ENCODE measurements at regions not wholly inside any gene's neighbourhood (a gene's known extent, or its start where the extent isn't known, plus 50 kb on each side); places are given as distances from the start of the nearest gene placed in this dataset.

DNA sequence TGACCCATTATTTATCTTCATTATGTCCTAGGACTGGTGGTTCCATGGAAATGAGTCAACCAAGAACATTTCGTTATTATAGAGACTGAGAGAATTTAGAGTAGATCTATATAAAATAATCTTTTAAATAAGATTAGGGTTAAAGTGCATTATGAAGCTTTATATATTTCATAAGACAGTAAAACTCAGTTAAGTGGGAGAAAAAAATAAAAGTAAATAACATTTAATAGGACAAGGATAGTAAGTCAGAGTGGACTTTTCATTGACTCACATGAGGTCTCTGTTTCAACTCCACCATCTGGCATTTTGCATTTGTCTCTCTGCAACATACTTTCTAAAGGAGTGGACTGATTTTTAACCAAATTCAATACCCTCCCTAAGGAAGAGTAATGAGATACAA lies 125.3 kb upstream of the CCDC68 start:
- Histone ChIP-seq H3K9me3 (no peaks in the 10 kb centered on the region), H3K27me3 (no peaks in the 10 kb centered on the region), H3K36me3 (no peaks in the 10 kb centered on the region), H3K4me3 (no peak overlapping the region), H3K4me1 (peaks cover 0 to 11% (median 0%) of the 10 kb centered on the region in 4 donors), H3K27ac (no peak overlapping the region)
- TF ChIP-seq, protein P1, sequence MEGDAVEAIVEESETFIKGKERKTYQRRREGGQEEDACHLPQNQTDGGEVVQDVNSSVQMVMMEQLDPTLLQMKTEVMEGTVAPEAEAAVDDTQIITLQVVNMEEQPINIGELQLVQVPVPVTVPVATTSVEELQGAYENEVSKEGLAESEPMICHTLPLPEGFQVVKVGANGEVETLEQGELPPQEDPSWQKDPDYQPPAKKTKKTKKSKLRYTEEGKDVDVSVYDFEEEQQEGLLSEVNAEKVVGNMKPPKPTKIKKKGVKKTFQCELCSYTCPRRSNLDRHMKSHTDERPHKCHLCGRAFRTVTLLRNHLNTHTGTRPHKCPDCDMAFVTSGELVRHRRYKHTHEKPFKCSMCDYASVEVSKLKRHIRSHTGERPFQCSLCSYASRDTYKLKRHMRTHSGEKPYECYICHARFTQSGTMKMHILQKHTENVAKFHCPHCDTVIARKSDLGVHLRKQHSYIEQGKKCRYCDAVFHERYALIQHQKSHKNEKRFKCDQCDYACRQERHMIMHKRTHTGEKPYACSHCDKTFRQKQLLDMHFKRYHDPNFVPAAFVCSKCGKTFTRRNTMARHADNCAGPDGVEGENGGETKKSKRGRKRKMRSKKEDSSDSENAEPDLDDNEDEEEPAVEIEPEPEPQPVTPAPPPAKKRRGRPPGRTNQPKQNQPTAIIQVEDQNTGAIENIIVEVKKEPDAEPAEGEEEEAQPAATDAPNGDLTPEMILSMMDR (IDR thresholded peaks at IDR 0.05), result no peak
- no peak for TF ChIP-seq POLR2A (IDR thresholded peaks at IDR 0.05)
- TF ChIP-seq EP300 (IDR thresholded peaks at IDR 0.05), result no peak
- no peak for DNase-seq (ENCODE audit: low spot score in 2 of 2)
- 88 to 94% methylated on average over 1 of the region's 1 CpG for WGBS, 2 donors

DNA sequence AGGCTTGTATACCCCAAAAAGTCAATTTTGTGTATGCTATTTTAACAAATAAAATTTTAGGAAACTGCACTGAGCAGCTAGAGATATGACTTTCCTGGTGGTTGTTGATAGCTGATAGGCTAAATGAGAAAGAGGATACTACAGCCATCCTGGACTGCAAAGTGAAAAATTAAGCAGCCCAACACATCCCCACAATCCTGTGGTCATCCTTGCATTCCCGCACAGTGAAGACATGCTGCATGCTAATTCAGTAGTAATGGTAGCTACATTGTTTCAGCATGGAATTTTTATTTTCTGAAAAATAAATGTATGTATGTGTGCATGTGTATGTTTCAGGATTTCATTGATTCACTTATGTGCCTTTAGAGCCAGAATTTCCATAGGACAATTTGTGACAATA lies 124.2 kb upstream of the CCDC68 start:
- no peak overlapping the region for H3K27ac ChIP-seq
- peaks cover 0 to 10% (median 0%) of the 10 kb centered on the region in 4 donors for H3K4me1 ChIP-seq
- TF ChIP-seq, protein P1 (IDR thresholded peaks at IDR 0.05), result no peak
- TF ChIP-seq POLR2A (IDR thresholded peaks at IDR 0.05), result no peak
- TF ChIP-seq EP300 (IDR thresholded peaks at IDR 0.05), result no peak
- no peak overlapping the region for H3K4me3 ChIP-seq
- no peaks in the 10 kb centered on the region for H3K9me3 ChIP-seq
- WGBS, 2 donors, result 89 to 90% methylated on average over 1 of the region's 1 CpG
- H3K36me3 ChIP-seq, result no peaks in the 10 kb centered on the region
- H3K27me3 ChIP-seq, result no peaks in the 10 kb centered on the region
- DNase-seq (ENCODE audit: low spot score in 2 of 2), result no peak

DNA sequence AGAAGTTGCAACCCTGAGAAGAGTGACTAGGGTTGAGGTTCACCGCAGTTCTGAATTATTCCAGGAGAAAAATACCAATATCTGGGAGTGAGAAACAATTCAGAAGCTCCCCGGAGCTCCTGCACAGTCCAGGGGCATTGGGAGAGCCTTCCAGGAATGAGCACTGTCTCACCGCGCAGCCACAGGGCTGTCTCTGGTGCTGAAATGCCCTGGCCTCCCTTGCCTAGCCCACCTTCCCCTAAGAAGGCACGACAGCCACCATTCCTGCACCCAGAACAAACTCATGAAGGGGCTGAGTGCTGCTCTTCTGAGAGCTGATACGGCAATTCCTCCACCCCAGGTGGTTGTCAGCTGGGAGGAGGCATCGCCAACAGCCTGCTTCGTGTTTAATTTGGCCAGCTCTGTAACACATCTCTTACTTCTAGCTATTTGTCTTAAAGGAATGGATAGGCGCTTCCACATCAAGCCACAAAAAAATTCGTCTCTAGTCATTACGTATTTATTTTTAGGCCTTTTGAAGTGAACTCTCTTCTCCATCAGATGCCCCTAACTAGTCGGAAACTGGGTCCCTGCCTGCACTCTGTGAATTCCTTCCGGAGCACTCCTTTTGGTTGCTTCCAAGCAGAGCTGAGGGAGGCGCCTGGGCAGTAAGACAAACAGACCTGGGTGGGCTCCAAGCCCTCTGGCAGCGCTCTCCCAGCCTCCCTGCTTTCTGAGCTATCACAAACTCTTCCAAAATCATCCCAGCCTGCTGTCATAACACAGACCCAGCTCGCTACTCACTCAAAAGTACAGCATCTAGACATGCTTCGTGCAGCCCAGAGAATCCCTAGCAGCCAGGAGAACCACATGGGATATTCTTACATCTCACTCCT lies 120.5 kb upstream of the CCDC68 start:
- Histone ChIP-seq H3K27me3 (no peaks in the 10 kb centered on the region), H3K9me3 (no peaks in the 10 kb centered on the region), H3K4me1 (peaks cover 0 to 6% (median 0%) of the 10 kb centered on the region in 4 donors), H3K36me3 (no peaks in the 10 kb centered on the region), H3K4me3 (no peak overlapping the region), H3K27ac (no peak overlapping the region)
- TF ChIP-seq, protein P1 (IDR thresholded peaks at IDR 0.05), result no peak
- no peak for TF ChIP-seq EP300 (IDR thresholded peaks at IDR 0.05)
- no peak for TF ChIP-seq POLR2A (IDR thresholded peaks at IDR 0.05)
- 70 to 72% methylated on average over 17 of the region's 17 CpGs for WGBS, 2 donors
- no peak for DNase-seq (ENCODE audit: low spot score in 2 of 2)

DNA sequence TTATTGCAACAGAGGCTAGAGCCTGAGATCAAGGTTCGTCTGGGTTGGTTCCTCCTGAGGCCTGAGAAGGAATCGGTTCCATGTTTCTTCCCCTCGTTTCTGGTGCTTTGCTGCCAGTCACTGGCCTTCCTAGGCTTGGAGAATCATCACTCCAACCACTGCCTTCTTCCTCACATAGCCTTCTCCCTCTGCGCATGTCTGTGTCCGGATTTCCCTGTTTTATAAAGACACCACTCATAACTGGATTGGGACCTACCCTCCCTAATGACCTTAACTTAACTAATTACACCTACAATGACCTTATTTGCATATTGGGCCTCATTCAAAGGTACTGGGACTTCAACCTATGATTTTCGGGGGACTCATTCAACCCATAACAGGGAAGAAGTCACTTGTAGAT lies 119.8 kb upstream of the CCDC68 start:
- DNase-seq (ENCODE audit: low spot score in 2 of 2), result no peak
- Histone ChIP-seq H3K36me3 (no peaks in the 10 kb centered on the region), H3K4me3 (no peak overlapping the region), H3K27me3 (no peaks in the 10 kb centered on the region), H3K27ac (no peak overlapping the region), H3K4me1 (peaks cover 0 to 6% (median 0%) of the 10 kb centered on the region in 4 donors), H3K9me3 (no peaks in the 10 kb centered on the region)
- 83 to 87% methylated on average over 6 of the region's 6 CpGs for WGBS, 2 donors
- TF ChIP-seq, protein P1 (IDR thresholded peaks at IDR 0.05), result no peak
- TF ChIP-seq POLR2A (IDR thresholded peaks at IDR 0.05) (no peak), EP300 (IDR thresholded peaks at IDR 0.05) (no peak)

DNA sequence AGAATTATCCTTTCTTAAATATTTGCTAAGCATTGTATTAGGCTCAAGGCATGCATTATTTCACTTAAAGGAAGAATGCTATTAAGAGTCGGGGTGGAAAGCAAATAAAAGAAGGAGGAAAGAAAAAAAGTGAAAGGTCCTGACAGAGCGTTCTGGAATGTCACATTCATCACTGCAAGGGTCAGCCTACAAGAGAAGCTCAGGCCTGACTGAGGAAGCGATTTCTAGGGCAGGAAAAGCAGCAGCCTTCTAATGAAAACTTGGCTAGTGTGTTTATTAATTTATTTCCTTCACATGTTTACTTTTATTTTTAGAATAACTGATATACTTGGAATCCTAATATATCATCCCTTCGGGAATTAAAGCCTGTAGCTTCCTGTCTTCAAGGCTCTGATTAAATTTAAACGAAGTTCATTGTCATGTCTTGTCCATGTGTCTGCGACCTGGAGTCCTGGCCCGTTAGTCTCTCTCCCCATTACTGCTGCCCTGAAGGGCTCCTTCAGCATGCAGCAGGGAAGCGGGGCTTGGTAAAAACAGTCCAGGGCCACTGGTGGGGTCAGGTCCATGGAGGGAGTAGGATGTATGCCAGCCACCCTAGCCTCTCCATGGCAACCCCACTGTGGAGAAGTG lies 119.2 kb upstream of the CCDC68 start:
- H3K36me3 ChIP-seq, result no peaks in the 10 kb centered on the region
- DNase-seq (ENCODE audit: low spot score in 2 of 2), result no peak
- no peaks in the 10 kb centered on the region for H3K9me3 ChIP-seq
- peaks cover 0 to 6% (median 0%) of the 10 kb centered on the region in 4 donors for H3K4me1 ChIP-seq
- WGBS, 2 donors, result 38 to 42% methylated on average over 8 of the region's 8 CpGs
- no peaks in the 10 kb centered on the region for H3K27me3 ChIP-seq
- no peak overlapping the region for H3K27ac ChIP-seq
- TF ChIP-seq, protein P1 (IDR thresholded peaks at IDR 0.05), result no peak
- TF ChIP-seq EP300 (IDR thresholded peaks at IDR 0.05), result no peak
- no peak for TF ChIP-seq POLR2A (IDR thresholded peaks at IDR 0.05)
- H3K4me3 ChIP-seq, result no peak overlapping the region
